T-helper 2 cell treated with Interferon-gamma antibody and Interleukin-4, amounts not matched to agents 100 ng/mL and 5 ng/mL, for 36 hours (primary cell): ENCODE measurements at regions not wholly inside any gene's neighbourhood (a gene's known extent, or its start where the extent isn't known, plus 50 kb on each side); places are given as distances from the start of the nearest gene placed in this dataset.
"Not testable (repeated sequence)": the region's sequence is repeated elsewhere in the genome, so short reads cannot be mapped to it uniquely, and the experiment has no call there.

Experiments
- intact Hi-C: fragments of 100-400 bp; cut with micrococcal nuclease; formaldehyde crosslinking; loops from one replicate; pipeline ENCODE4 v1.15.1; 2023

DNA sequence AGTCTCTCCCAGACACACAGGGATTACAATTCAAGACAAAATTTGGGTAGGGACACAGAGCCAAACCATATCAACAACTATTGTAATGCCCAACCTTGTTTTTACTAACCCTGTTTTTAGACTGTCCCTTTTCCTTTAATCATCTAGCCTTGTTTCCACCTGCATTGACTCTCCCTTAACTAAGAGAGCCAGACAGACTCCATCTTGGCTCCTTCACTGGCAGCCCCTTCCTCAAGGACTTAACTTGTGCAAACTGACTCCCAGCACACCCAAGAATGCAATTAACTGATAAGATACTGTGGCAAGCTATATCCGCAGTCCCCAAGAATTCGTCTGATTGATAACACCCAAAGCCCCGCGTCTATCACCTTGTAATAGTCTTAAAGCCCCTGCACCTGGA lies 151.8 kb upstream of the DGKB start:
- intact Hi-C loops, result not testable (repeated sequence)

DNA sequence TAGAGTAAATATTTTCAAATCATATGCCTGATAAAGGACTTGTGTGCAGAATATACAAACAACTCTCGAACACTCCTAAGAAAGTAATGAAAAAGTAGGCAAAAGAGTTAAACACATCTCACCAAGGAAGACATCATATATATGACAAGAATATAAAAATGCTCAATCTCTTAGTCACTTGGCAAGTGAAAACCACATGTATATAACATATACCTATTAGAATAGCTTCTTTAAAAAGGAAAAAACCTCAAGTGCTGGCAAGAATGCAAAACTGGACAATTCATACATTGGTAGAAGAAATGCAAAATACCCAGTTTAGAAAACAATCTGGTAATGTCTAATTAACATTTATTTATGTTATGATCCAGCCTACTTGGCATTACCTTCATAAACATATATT lies 146.6 kb upstream of the DGKB start:
- intact Hi-C loops, result no loop called here

DNA sequence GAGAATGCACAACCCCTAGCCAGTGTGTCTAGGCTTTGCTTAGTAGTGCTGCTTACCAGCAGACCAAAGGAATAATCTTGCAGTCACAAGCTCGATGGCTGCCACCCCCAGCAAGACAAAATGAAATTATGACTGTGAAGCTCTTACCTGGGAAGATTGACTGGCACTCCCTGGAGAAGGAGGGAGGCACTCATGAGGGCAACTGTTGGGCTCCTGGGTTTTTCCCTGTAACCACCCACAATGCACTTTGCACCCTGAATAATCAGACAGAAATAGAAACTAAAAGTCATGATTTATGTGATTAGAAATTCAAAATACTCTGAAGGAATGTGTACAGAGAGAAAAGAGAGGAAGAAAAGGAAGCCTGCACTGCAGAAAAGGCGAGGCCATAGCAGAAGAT lies 144.3 kb upstream of the DGKB start:
- intact Hi-C loops, result no loop called here

DNA sequence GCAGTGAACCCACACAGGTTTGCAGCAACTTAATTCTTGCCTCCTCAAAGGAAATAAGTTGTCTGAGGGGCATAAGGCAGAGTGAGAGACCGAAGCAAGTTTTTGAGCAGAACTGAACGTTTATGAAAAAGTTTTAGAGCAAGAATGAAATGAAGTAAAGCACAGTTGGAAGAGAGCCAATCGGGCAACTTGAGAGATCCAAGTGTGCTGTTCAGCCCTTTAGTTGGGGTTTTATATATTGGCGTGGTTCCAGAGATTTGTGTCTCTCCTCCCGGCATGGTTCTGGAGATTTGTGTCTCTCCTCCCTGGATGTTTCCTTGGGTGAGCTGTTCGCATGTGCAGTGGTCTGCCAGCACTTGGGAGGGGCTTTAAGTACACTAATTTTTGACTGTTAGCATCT lies 141.4 kb upstream of the DGKB start:
- intact Hi-C loops, result no loop called here

DNA sequence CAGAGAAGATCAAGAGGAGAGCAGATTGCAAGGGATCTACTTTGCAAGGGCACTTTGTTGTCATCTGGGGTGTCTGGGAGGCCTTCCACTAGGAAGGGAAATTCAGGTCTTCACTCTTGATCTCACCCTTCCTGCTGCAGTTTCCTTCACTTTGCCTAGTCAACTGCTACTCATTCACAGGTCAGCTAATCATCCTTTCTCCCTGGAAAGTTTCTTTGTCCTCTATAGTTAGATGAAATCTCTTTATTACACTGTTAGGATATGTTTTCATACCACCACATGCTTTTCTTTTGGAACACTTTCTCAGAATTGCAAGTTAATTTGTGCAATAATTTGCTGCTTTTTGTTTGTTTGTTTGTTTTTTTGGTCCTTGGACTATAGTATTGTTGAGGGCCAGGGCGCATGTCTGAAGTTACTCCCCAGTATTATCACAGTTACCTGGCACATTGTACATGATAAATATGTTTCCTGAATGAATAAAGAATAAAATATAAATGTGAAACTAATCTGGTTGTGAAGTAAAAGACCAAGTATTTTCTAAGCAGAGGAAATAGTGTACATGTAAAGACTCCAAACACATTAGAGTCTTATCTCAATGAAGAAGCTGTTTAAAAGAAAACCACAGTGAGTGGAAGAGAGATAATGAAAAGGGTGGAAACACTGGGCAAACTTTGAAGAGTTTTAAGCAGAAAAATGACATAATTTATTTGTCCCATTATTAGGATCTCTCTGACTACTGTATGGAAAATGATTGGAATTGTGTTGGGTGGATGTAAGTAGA lies 139.9 kb upstream of the DGKB start:
- intact Hi-C loops, result no loop called here

DNA sequence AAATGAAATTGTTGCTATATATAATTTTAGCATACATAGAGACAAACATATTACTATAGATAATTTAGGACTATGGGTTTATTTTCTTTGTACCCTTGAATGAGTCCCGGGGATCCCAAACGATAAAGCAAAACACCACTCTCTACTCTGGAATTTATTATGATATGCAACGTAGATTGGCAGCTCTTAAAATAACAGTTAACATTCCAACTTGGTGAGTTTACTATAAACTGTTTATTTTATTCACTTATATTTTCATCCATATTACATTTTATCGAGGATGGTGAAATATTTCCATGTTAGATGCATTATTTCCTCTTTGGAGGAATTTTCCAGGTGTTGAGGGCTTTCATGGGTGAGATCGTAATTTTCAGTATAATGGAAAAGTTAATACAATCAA lies 138.7 kb upstream of the DGKB start:
- intact Hi-C loops, result no loop called here

DNA sequence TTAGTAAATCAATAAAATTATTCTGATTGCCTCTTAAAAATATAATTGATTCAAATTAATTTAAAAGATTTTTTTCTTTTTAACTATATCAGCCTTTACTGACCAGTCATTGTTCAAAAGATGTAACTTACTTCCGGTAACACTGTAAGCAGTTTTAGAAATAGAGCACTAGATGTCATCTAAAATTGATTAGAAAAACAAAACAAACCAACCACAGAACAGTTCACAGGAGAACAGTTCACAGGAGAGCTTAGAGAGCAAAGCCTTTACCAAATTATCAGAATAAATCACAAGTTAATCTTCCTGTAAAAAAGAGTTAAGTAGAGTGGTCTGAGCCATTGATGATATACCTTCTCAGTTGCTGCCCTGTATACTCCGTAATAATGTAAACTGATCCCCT lies 133.3 kb upstream of the DGKB start:
- intact Hi-C loops, result no loop called here

DNA sequence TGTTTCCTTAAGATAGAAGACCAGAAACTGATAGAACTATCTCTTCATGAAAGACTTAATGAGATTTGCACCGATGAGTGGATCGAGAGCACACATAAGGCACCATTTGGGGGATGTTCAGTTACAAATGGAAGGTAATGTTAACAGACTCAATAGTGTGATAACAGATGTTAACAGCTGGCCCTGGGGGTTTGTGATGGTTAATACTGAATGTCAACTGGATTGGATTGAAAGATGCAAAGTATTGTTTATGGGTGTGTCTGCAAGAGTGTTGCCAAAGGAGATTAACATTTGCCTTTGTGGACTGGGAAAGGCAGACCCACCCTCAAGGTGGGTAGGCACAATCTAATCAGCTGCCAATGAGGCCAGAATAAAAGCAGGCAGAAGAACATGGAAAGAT lies 130.5 kb upstream of the DGKB start:
- intact Hi-C loops, result no loop called here

DNA sequence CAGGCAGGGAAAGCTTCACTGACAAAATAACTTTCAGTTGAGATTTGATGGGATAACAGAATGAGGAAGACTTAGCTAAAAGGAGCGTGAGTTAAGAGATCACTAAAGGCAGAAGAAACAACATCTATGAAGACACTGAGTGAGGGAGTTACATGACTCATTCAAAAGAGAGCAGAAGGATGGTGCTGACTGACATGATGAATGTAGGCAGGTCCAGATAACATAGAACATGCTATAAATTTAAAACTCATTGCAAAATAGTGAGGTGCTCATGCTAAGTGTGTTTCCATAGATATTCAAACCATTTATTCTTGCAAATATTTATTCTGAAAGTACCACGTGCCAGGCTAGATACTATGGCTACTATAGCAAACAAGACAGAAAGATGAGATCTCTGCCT lies 116.4 kb upstream of the DGKB start:
- intact Hi-C loops, result loop anchor here (5.0 to 10.0 kb wide), 2 partner anchors 304 to 1742 kb away; no protein-coding TSS in a partner anchor

DNA sequence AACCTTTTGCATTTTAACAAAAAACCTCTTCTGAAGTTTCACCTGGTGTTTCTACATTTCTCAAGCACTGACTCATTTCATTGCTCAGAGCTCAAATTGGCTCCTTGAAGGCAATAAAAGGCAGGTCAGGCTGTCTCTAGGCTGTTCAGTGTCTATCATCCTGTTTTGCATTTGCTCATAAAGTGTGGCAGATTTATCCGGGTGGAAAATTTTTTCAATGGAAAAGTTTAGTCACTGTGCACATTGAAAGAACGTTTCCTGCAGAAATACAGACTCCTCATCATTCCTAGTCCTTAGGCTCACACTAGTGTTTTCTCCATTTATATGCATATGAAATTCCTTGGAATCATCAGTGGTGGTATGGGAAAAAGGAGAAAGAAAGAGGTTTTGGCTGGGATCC lies 114.2 kb upstream of the DGKB start:
- intact Hi-C loops, result loop anchor here (5.0 to 10.0 kb wide), 2 partner anchors 302 to 1739 kb away; no protein-coding TSS in a partner anchor

DNA sequence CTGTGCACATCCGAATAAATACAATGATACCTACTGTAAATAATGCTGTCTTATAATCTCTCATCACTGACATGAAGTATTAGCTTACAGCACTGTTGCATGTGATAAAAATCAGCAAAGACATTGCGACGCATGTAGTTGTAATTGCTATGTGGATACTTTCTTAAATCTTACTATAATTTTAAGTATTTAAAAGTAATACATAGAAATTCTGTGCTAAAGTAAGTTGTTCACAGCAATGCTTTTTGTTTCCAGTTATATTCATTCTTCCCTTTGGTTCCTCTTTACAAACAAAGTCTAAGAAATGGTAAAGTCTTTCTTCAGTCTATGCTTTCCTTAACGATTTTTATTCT lies 113.7 kb upstream of the DGKB start:
- intact Hi-C loops, result loop anchor here (5.0 to 10.0 kb wide), 2 partner anchors 301 to 1739 kb away; no protein-coding TSS in a partner anchor

DNA sequence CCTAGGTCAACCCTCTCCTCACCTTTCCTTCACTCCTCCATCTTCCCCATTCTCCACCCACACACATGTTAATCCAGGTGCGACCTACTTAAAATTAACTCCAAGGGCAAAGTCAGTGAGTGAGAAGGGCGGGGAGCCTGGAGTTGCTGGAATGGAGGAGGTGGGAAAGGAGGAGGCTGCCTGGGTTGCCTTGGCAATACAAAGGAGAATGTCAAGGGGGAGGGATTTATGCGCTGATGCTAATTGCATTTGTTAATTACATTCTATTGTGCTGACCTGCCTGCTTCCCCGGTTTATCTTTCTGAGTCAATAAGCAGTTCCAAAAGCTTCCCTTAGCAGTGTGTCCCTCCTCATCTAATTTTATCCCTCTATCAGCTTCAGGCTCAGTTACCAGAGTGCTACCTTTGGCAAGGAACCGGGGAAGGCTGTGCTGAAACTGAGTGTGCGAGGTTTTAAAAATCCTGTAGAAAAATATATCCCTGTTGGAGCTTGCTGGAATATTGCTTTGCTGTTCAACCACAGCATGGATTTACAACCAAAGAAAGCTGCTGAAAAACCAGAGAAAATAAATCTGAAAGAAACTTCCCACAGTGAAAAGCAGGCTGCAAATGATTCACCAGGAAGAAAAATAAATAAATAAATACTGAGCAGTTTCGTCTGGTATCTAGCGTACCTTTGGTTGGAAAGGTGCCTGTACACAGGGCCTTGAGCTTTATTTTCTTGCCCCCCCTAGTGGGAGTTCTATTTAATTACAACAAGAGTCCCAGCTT lies 113.2 kb upstream of the DGKB start:
- intact Hi-C loops, result loop anchor here (5.0 to 10.0 kb wide), 2 partner anchors 301 to 1738 kb away; no protein-coding TSS in a partner anchor

DNA sequence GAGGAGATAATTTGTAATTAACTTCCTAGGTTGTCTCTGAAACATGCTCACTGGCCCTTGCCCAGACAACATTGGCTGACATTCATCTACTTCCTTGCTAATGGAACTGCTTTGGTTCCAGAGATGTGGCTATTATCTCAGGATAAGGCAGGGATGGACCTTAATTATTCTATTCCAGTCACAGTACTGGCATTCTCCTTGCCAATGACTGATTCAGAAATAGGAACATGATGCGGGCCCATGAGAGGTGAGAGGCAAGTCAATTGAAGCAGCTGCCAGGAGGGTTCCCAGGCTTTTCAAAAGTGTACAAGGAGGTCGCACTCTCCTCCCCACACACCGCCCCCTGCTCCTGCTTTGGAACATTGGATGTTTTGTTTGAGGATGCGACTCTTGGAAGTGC lies 109.6 kb upstream of the DGKB start:
- intact Hi-C loops, result loop anchor here (10.0 kb wide), 1 partner anchor 297 kb away; no protein-coding TSS in a partner anchor

DNA sequence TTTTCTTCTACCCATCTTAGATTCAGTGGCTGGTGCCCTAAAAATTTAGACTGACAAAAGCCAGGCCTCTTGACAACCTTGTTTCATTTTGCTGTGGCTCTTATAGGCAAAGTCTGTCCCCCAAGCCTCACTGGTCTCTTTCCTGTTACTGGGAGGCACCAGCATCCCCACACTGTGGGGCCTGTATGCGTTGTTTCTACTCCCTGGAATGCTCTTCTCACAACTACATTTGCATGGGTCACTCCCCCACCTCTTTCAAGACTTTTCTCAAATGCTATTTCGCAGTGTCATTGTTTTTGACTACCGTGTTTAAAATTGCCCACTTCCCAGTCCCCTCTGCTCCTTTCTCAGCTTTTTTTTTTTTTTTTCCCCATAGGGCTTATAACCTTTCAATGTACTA lies 108.7 kb upstream of the DGKB start:
- intact Hi-C loops, result loop anchor here (10.0 kb wide), 1 partner anchor 296 kb away; no protein-coding TSS in a partner anchor

DNA sequence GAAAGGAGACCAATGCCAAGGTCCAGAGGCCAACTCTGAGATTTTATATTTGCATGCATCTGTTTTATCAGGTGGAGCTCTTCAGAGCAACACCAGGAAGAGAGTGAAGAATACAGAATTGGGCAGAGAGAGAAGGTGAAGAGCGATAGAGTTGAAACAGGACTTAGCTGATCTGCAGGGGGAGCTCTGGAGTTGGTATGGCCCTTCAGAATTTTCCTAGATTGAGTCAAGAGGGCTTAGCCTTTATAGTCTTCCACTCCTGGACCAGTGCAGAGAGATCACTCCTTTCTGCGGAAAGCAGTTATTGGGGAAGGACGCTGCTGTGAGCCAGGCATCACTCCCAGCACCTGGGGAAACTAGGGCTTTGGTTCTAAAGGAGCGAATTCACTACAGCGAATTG lies 105.0 kb upstream of the DGKB start:
- intact Hi-C loops, result no loop called here

DNA sequence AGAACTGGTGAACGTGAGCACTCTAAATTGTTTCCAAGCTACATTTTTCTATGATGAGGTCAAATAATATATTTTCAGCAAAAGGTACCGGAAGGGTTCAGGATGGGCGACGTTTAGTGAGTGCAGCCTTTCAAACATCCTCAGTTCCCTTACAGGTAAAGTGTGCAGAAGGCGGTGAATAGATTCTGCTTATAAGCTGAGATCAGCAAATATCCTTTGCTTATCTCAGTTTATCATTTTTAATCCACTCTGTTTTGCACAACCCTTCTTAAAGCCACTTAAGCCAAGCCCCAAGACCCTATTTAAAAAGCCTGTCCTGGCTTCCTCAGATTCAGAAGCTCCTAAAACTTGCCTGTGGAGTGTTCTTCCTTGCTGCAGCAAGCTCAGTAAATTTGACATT lies 103.1 kb upstream of the DGKB start:
- intact Hi-C loops, result no loop called here

DNA sequence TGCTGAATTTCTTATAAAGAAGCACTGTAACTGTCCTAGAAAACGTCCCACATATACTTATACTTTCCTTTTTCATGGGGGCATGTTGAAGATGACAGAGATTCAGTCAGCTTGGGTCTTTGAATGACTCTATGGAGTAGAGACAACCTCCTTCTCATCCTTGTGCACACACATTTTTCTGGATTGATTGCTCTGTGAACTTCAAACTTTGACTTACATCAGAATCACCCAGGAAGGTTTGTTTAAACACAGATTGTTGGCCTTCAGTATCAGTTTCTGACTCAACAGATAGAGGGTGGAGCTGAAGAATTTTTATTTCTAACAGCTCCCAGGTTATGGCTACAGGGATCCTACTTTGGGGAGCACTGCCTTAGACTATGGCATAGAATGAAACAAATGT lies 97.6 kb upstream of the DGKB start:
- intact Hi-C loops, result no loop called here

DNA sequence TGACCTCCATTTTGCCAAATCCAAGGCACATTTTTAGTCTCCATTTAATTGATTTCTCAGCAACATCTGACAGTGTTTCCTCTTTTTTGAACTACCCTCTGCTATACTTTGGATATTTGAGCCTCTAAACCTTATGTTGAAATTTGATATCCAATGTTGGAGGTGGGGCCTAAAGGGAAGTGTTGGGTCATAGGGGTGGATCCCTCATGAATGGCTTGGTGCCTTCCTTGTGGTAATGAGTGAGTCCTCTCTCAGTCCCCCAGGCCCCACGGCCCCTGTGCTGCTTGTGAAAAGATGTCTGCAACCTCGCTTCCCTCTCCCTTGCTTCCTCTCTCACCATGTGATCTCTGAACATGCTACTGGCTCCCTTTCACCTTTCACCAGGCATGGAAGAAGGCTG lies 96.8 kb upstream of the DGKB start:
- intact Hi-C loops, result no loop called here

DNA sequence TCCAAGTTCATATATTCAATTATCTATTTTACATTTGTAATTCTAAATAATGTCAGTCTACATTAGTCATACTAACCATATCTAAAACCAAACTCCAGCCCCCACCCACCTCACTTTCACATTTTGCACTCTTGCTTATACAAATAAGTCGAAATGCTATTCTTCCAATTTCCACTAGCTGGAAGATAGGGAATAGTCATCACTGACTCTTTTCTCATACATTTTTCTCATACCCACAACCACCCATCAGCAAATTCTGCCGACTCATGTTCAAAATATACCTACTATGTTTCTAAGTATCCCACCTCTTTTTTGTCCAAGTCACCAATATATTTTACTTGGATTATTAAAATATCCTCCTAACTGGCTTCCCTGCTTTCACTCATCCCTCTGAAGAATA lies 93.2 kb upstream of the DGKB start:
- intact Hi-C loops, result no loop called here

DNA sequence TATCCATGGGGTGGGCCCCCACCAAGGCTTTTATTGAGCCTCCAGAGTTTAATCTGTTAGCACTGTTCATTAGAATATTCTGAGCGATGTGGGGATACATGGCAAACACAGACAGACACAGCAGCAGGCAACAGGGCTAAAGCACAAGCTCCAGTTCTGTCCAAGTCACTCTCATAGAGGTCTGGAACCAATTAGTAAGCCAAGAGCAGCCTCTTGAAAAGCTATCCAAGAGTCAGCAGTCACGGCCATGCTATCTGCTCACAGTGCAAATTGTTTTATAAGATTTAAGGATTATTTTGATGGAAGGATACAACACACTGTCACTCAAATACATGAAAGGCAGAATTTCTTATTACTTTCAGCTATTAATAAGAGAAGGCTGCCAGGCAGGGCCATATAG lies 86.4 kb upstream of the DGKB start:
- intact Hi-C loops, result no loop called here

DNA sequence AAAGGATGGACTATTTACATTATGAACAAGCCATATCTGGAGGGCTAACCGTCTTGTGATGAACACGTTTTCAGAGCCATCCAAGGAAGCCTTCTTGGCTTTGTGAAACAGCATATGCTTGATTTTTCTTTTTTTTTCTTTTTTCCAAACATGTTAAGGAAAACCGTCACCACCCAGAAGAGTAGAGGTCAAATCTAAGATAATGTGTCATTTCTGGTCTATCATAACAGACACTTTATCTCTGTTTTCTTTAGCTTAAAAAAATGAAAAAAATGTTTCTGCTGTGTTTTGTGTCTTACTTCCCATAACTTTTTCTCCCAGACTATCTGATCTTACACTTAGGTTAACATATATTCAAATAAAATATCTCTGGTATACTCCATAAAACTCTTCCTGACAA lies 76.1 kb upstream of the DGKB start:
- intact Hi-C loops, result no loop called here

DNA sequence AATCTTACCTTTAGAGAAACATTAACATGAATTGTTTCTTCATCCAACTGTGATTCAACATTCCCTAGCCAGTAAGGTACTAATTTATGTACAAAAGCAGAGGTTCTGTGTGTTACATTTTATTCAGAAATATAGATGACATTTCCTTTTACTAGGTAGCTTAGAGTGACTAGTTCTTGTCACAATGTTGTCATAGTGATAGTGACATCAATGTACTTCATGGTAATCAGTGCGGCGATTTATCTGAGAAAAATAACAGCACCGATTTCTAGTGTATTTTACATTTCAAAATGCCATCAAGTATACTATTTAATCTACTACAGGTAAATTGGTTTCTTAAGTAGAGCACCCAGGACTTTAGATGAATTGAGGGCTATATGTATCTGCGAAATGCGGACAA lies 72.1 kb upstream of the DGKB start:
- intact Hi-C loops, result no loop called here
